Breast epithelium (tissue), 3 donors: ENCODE measurements at regions not wholly inside any gene's neighbourhood (a gene's known extent, or its start where the extent isn't known, plus 50 kb on each side); places are given as distances from the start of the nearest gene placed in this dataset.

Source experiments
- CTCF ChIP-seq, 3 donors: fragments of 450-650 bp; IDR thresholded peaks; one replicate each; pipeline ENCODE4 v1.5.1; 2016 to 2017; ENCODE audit warnings: antibody characterized with exemption in 3 of 3, mild to moderate bottlenecking in 3 of 3, moderate library complexity in 3 of 3
- POLR2A ChIP-seq: fragments of 450-650 bp; IDR thresholded peaks from one replicate; pipeline ENCODE4 v1.6.1; 2016; ENCODE audit warnings: antibody characterized with exemption, mild to moderate bottlenecking, moderate library complexity
- POLR2AphosphoS5 ChIP-seq, 3 donors: sonication (generic); formaldehyde crosslinking; IDR thresholded peaks; one replicate each; pipeline ENCODE4 v1.6.1; 2017; ENCODE audit warnings: antibody characterized with exemption in 3 of 3

- no peak for TF ChIP-seq CTCF (IDR thresholded peaks at IDR 0.05)
- no peak for TF ChIP-seq POLR2A
- TF ChIP-seq POLR2AphosphoS5 (IDR thresholded peaks at IDR 0.05): no peak
These were observed 1122.3 kb downstream of the BRD1 start for GRCh38 chr22:48705159-48705916.
